ENCODE measurements at regions not wholly inside any gene's neighbourhood (a gene's known extent, or its start where the extent isn't known, plus 50 kb on each side); places are given as distances from the start of the nearest gene placed in this dataset.

DNA sequence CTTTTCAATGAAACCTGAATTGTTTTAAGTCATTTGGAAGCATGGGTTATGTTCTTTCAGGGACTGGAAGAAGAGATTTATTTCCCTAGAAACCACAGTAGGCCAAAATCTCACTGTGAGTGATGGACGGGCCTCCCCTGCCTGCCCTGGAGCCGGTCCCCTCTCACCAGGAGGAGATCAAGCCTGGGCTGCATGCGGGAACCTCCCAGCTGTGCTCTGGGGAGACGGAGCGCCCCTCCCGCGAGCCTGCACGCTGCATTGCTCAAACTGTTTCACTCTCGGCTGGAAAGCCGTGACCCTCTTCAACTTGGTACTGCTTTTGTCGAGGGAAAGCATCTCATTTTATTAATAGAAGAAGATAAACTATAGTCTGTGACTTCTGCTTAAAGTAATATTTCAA, 85.4 kb downstream of the IRX2 start:
- TF ChIP-seq, protein P1, sequence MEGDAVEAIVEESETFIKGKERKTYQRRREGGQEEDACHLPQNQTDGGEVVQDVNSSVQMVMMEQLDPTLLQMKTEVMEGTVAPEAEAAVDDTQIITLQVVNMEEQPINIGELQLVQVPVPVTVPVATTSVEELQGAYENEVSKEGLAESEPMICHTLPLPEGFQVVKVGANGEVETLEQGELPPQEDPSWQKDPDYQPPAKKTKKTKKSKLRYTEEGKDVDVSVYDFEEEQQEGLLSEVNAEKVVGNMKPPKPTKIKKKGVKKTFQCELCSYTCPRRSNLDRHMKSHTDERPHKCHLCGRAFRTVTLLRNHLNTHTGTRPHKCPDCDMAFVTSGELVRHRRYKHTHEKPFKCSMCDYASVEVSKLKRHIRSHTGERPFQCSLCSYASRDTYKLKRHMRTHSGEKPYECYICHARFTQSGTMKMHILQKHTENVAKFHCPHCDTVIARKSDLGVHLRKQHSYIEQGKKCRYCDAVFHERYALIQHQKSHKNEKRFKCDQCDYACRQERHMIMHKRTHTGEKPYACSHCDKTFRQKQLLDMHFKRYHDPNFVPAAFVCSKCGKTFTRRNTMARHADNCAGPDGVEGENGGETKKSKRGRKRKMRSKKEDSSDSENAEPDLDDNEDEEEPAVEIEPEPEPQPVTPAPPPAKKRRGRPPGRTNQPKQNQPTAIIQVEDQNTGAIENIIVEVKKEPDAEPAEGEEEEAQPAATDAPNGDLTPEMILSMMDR (IDR thresholded peaks at IDR 0.05; ENCODE audit: low read length): no peak
- TF ChIP-seq EZH2 (optimal IDR thresholded peaks at IDR 0.05; ENCODE audit: low read depth, low read length): no peak
- no peak for TF ChIP-seq EZH2phosphoT487 (IDR thresholded peaks at IDR 0.05; ENCODE audit: low read length)
